ENCODE measurements at regions not wholly inside any gene's neighbourhood (a gene's known extent, or its start where the extent isn't known, plus 50 kb on each side); places are given as distances from the start of the nearest gene placed in this dataset.

DNA sequence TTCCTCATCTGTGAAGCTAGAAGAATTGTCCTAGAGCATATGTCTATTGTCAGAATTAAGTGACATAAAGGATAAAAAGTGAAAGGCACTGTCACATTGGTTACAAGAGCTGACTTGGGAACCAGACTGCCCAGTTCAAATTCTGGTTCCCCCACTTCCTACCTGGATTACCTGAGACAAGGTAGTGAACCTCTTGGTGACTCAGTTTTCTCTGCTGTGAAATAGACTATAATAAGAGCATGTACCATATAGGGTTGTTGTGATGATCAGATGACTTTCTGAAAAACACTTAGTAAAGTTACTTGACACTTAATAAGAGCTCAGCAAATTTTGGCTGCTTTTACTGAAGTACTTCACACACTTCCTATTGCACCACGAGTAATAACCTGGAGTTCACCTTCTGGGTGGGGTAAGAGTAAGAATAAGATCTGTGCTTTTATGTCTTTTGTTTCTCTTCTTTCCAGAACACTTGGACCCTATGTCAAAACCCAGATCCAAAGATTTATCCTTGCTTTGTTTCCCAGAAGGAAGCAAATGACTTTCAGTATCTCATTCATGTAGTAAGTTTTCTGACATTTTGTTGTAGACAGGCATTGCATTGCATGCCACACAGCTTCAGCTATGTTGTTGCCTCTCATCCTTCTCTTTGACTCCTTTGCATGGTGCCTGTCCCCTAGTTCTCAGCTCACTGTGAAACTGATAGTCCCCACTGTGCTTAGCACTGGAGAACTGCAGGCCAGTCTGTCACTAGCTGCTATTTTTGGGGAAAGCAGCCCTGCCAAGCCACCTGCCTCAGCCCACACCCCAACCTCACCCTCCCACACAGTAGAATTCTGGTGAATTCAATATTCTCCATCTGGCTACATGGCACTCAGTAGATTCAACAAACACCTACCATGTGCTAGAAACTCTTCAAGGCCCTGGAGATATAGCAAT lies 121.8 kb upstream of the POU2AF2 start:
- no peak overlapping the region for H3K4me3 ChIP-seq (ENCODE audit: low read length)
- H3K9ac ChIP-seq (ENCODE audit: low read length): no peak overlapping the region
- no peaks in the 10 kb centered on the region for H4K20me1 ChIP-seq (ENCODE audit: insufficient read depth, low read length)
- no peaks in the 10 kb centered on the region for H3K27me3 ChIP-seq (replicated peaks; ENCODE audit: insufficient read depth, low read length)
- peak overlapping the region; percentile 16; the same call in 1 of the 2 replicates for H2AFZ ChIP-seq (ENCODE audit: low read length)
- peak; percentile 84 for DNase-seq
- no peaks in the 10 kb centered on the region for H3K36me3 ChIP-seq (replicated peaks; ENCODE audit: insufficient read depth, low read length)
- peaks cover 15% of the 10 kb centered on the region for H3F3A ChIP-seq (ENCODE audit: insufficient read depth, low read length)
- H3K79me2 ChIP-seq (ENCODE audit: low read length): no peaks in the 10 kb centered on the region
- peak overlapping the region; percentile 51 for H3K4me2 ChIP-seq (ENCODE audit: low read depth, low read length)
- TF ChIP-seq EZH2 (optimal IDR thresholded peaks at IDR 0.05; ENCODE audit: low read depth, low read length): no peak
- no peaks in the 10 kb centered on the region for H3K9me2 ChIP-seq (replicated peaks; ENCODE audit: insufficient read depth, low read length)
- peak overlapping the region; percentile 47; the same call in 1 of the 2 replicates for H3K27ac ChIP-seq (ENCODE audit: low read length)
- H3K9me3 ChIP-seq (replicated peaks; ENCODE audit: insufficient read depth, low read length): no peaks in the 10 kb centered on the region
- peaks cover 21% of the 10 kb centered on the region for H3K4me1 ChIP-seq (ENCODE audit: low read length)

DNA sequence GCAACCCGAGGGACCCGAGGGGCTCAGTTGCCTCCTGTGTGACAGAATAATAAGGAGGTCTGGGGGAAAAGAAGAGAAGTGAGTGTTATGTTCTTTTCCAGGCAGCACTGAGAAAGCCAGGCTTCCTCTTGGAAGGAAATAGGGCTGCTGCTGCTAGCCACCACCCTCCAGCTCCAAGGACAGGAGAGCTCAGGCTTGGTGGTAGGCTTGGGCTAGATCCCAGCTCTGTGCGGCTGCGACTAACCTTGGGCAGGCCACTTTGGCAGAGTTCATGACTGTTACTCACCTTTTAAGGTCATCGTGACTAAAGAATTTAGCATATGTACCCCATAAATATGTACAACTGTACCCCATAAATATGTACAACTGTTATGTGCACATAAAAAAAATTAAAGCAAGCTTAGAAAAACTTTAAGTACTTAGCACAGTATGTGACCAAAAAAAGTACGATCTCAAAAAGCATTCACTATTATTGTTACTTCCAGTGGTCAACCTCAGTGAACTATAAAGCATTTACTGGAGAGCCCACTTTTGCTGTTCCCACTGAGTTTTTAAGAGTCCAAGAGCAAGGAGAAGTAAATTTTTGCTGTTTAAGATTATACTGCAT lies 124.7 kb upstream of the POU2AF2 start:
- no peaks in the 10 kb centered on the region for H3K79me2 ChIP-seq (ENCODE audit: low read length)
- no peak for TF ChIP-seq EZH2phosphoT487 (IDR thresholded peaks at IDR 0.05; ENCODE audit: low read length)
- TF ChIP-seq EZH2 (optimal IDR thresholded peaks at IDR 0.05; ENCODE audit: low read depth, low read length): no peak
- TF ChIP-seq, protein P1, sequence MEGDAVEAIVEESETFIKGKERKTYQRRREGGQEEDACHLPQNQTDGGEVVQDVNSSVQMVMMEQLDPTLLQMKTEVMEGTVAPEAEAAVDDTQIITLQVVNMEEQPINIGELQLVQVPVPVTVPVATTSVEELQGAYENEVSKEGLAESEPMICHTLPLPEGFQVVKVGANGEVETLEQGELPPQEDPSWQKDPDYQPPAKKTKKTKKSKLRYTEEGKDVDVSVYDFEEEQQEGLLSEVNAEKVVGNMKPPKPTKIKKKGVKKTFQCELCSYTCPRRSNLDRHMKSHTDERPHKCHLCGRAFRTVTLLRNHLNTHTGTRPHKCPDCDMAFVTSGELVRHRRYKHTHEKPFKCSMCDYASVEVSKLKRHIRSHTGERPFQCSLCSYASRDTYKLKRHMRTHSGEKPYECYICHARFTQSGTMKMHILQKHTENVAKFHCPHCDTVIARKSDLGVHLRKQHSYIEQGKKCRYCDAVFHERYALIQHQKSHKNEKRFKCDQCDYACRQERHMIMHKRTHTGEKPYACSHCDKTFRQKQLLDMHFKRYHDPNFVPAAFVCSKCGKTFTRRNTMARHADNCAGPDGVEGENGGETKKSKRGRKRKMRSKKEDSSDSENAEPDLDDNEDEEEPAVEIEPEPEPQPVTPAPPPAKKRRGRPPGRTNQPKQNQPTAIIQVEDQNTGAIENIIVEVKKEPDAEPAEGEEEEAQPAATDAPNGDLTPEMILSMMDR (IDR thresholded peaks at IDR 0.05; ENCODE audit: low read length): no peak
- H3K9me3 ChIP-seq (replicated peaks; ENCODE audit: insufficient read depth, low read length): no peaks in the 10 kb centered on the region
- no peaks in the 10 kb centered on the region for H3K36me3 ChIP-seq (replicated peaks; ENCODE audit: insufficient read depth, low read length)
- no peaks in the 10 kb centered on the region for H3K27me3 ChIP-seq (replicated peaks; ENCODE audit: insufficient read depth, low read length)
- H3K9me2 ChIP-seq (replicated peaks; ENCODE audit: insufficient read depth, low read length): no peaks in the 10 kb centered on the region
- no peaks in the 10 kb centered on the region for H4K20me1 ChIP-seq (ENCODE audit: insufficient read depth, low read length)
- H3K4me2 ChIP-seq (ENCODE audit: low read depth, low read length): no peak overlapping the region
- no peak overlapping the region for H2AFZ ChIP-seq (ENCODE audit: low read length)
- DNase-seq: no peak
- no peak overlapping the region for H3K4me3 ChIP-seq (ENCODE audit: low read length)
- peaks cover 15% of the 10 kb centered on the region for H3F3A ChIP-seq (ENCODE audit: insufficient read depth, low read length)
- H3K27ac ChIP-seq (ENCODE audit: low read length): no peak overlapping the region
- no peak overlapping the region for H3K9ac ChIP-seq (ENCODE audit: low read length)
- peaks cover 21% of the 10 kb centered on the region for H3K4me1 ChIP-seq (ENCODE audit: low read length)

DNA sequence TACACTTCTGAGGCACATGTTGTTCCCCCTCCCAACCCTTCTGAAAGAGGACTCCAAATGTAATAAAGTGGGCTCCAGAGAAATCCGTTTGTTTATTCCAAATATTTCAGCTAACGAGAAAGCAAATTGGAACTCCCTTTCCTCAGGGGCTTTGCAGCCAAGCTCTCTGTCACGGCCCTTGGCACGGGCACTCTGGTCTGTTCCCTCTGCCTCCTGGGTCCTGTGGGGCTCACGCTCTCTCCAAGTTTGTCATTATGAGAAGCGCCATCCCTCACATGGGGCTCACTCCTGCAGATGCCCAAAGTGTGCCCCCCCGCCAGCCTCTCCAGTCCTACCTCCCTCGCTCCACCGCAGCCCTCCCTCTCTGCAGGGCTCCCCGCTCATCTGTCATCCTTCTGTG lies 125.4 kb upstream of the POU2AF2 start:
- H3K4me2 ChIP-seq (ENCODE audit: low read depth, low read length): no peak overlapping the region

More for the DNA sequence above, 125.4 kb upstream of the POU2AF2 start:
- Histone ChIP-seq H2AFZ (ENCODE audit: low read length) (no peak overlapping the region), H3K4me1 (ENCODE audit: low read length) (peaks cover 21% of the 10 kb centered on the region), H4K20me1 (ENCODE audit: insufficient read depth, low read length) (no peaks in the 10 kb centered on the region), H3K4me3 (ENCODE audit: low read length) (no peak overlapping the region), H3K9me3 (replicated peaks; ENCODE audit: insufficient read depth, low read length) (no peaks in the 10 kb centered on the region), H3K27me3 (replicated peaks; ENCODE audit: insufficient read depth, low read length) (no peaks in the 10 kb centered on the region), H3K27ac (ENCODE audit: low read length) (no peak overlapping the region), H3K36me3 (replicated peaks; ENCODE audit: insufficient read depth, low read length) (no peaks in the 10 kb centered on the region), H3K9ac (ENCODE audit: low read length) (no peak overlapping the region), H3K79me2 (ENCODE audit: low read length) (no peaks in the 10 kb centered on the region), H3F3A (ENCODE audit: insufficient read depth, low read length) (peaks cover 15% of the 10 kb centered on the region), H3K9me2 (replicated peaks; ENCODE audit: insufficient read depth, low read length) (no peaks in the 10 kb centered on the region)
- TF ChIP-seq EZH2phosphoT487 (IDR thresholded peaks at IDR 0.05; ENCODE audit: low read length) (no peak), EZH2 (optimal IDR thresholded peaks at IDR 0.05; ENCODE audit: low read depth, low read length) (no peak)
- TF ChIP-seq, protein P1 (IDR thresholded peaks at IDR 0.05; ENCODE audit: low read length): no peak
- no peak for DNase-seq

All from MM.1S (cell line).